Neural cell (in vitro differentiated cells): ENCODE measurements at regions not wholly inside any gene's neighbourhood (a gene's known extent, or its start where the extent isn't known, plus 50 kb on each side); places are given as distances from the start of the nearest gene placed in this dataset.
"Not testable (repeated sequence)": the region's sequence is repeated elsewhere in the genome, so short reads cannot be mapped to it uniquely, and the experiment has no call there.

Source experiments
- H2AFZ ChIP-seq: fragments of 200-600, 300-800 bp; sonication (generic), shearing (Covaris generic); 2 replicates; pipeline ENCODE4 v1.6.0; 2014; ENCODE audit warnings: low read depth, mild to moderate bottlenecking, antibody characterized with exemption, low read length, moderate library complexity
- H3F3A ChIP-seq: fragments of 200-600 bp; shearing (Covaris generic); 2 replicates; pipeline ENCODE4 v1.6.1; 2016; ENCODE audit warnings: mild to moderate bottlenecking, moderate library complexity, mixed read lengths, antibody characterized with exemption, low read length; ENCODE audit not compliant: insufficient read depth, poor library complexity, severe bottlenecking
- H3K27ac ChIP-seq: fragments of 200-600, 300-800 bp; sonication (generic), shearing (Covaris generic); 2 replicates; pipeline ENCODE4 v1.5.1; 2014; ENCODE audit warnings: mild to moderate bottlenecking, low read length, moderate library complexity
- H3K27me3 ChIP-seq: fragments of 300-800, 200-600 bp; sonication (generic), shearing (Covaris generic); 2 replicates; pipeline ENCODE4 v1.6.0; 2014; ENCODE audit warnings: mild to moderate bottlenecking, low read depth, low read length, moderate library complexity; ENCODE audit not compliant: insufficient read depth
- H3K36me3 ChIP-seq: fragments of 300-800, 200-600 bp; sonication (generic), shearing (Covaris generic); 2 replicates; pipeline ENCODE4 v1.5.1; 2014; ENCODE audit warnings: mild to moderate bottlenecking, antibody characterized with exemption, low read length, moderate library complexity; ENCODE audit not compliant: insufficient read depth
- H3K4me2 ChIP-seq: fragments of 300-800, 200-600 bp; sonication (generic), shearing (Covaris generic); 2 replicates; pipeline ENCODE4 v1.6.0; 2014; ENCODE audit warnings: mild to moderate bottlenecking, low read length
- H3K4me3 ChIP-seq: fragments of 300-800, 200-600 bp; sonication (generic), shearing (Covaris generic); 2 replicates; pipeline ENCODE4 v1.5.1; 2014; ENCODE audit warnings: mild to moderate bottlenecking, low read length, moderate library complexity
- H3K79me2 ChIP-seq: fragments of 200-600 bp; shearing (Covaris generic); replicated peaks from 2 replicates; pipeline ENCODE4 v1.6.0; 2014; ENCODE audit warnings: mild to moderate bottlenecking, low read length, moderate library complexity; ENCODE audit not compliant: insufficient read depth
- H3K9ac ChIP-seq: fragments of 300-800, 200-600 bp; sonication (generic), shearing (Covaris generic); 2 replicates; pipeline ENCODE4 v1.6.1; 2016; ENCODE audit warnings: mild to moderate bottlenecking, low read length, mixed read lengths
- H3K9me2 ChIP-seq: fragments of 200-600 bp; shearing (Covaris generic); 2 replicates; pipeline ENCODE4 v1.6.1; 2016; ENCODE audit warnings: mild to moderate bottlenecking, low read length, mixed read lengths; ENCODE audit not compliant: insufficient read depth
- H3K9me3 ChIP-seq: fragments of 200-600, 300-800 bp; sonication (generic), shearing (Covaris generic); 2 replicates; pipeline ENCODE4 v1.6.1; 2016; ENCODE audit warnings: mild to moderate bottlenecking, mixed run types, low read length, moderate library complexity, mixed read lengths
- H4K20me1 ChIP-seq: fragments of 200-600 bp; shearing (Covaris generic); 2 replicates; pipeline ENCODE4 v1.6.1; 2016; ENCODE audit warnings: mild to moderate bottlenecking, mixed run types; ENCODE audit not compliant: insufficient read depth
- EP300 ChIP-seq: fragments of 450-650 bp; conservative IDR thresholded peaks from 2 replicates; pipeline ENCODE4 v1.6.1; 2014; ENCODE audit warnings: antibody characterized with exemption, mild to moderate bottlenecking, moderate library complexity; ENCODE audit not compliant: poor library complexity, severe bottlenecking
- EZH2 ChIP-seq: fragments of 200-600, 300-800 bp; shearing (Covaris generic), sonication (generic); IDR thresholded peaks from 2 replicates; pipeline ENCODE4 v1.6.1; 2014; ENCODE audit warnings: antibody characterized with exemption, low read length, borderline replicate concordance, mild to moderate bottlenecking; ENCODE audit not compliant: insufficient read depth, poor library complexity, severe bottlenecking
- MXI1 ChIP-seq: fragments of 450-650 bp; conservative IDR thresholded peaks from 2 replicates; pipeline ENCODE4 v1.6.1; 2014; ENCODE audit warnings: antibody characterized with exemption, mild to moderate bottlenecking; ENCODE audit not compliant: poor library complexity, severe bottlenecking
- POLR2AphosphoS5 ChIP-seq: IDR thresholded peaks from 2 replicates; pipeline ENCODE4 v1.6.1; 2012
- RAD21 ChIP-seq: fragments of 450-650 bp; conservative IDR thresholded peaks from 2 replicates; pipeline ENCODE4 v1.6.1; 2014; ENCODE audit warnings: antibody characterized with exemption, mild to moderate bottlenecking, moderate library complexity
- REST ChIP-seq: IDR thresholded peaks from 2 replicates; pipeline ENCODE4 v1.6.1; 2012; ENCODE audit warnings: borderline replicate concordance
- SMC3 ChIP-seq: fragments of 450-650 bp; conservative IDR thresholded peaks from 2 replicates; pipeline ENCODE4 v1.6.1; 2014; ENCODE audit warnings: antibody characterized with exemption, mild to moderate bottlenecking, moderate library complexity; ENCODE audit not compliant: poor library complexity
- TAF1 ChIP-seq: IDR thresholded peaks from 2 replicates; pipeline ENCODE4 v1.6.1; 2012; ENCODE audit warnings: low read depth
- TF ChIP-seq, protein P1 (sequence below): fragments of 450-650 bp; IDR thresholded peaks from 2 replicates; pipeline ENCODE4 v1.5.1; 2014; ENCODE audit warnings: antibody characterized with exemption, mild to moderate bottlenecking, moderate library complexity; ENCODE audit not compliant: poor library complexity, severe bottlenecking

GRCh38 chr11:101706541-101706940, 122.7 kb upstream of the TRPC6 start:
- no peak overlapping the region for H3K4me2 ChIP-seq
- no peak overlapping the region for H3K27ac ChIP-seq
- no peak overlapping the region for H2AFZ ChIP-seq
- H3F3A ChIP-seq: no peaks in the 10 kb centered on the region
- H3K9ac ChIP-seq: no peak overlapping the region
- H3K9me3 ChIP-seq: no peaks in the 10 kb centered on the region
- H4K20me1 ChIP-seq: no peaks in the 10 kb centered on the region
- H3K9me2 ChIP-seq: no peaks in the 10 kb centered on the region
- no peak for TF ChIP-seq EP300
- no peaks in the 10 kb centered on the region for H3K79me2 ChIP-seq
- H3K27me3 ChIP-seq: no peaks in the 10 kb centered on the region
- no peak overlapping the region for H3K4me3 ChIP-seq
- no peaks in the 10 kb centered on the region for H3K36me3 ChIP-seq

GRCh38 chr11:101705972-101706371, 122.2 kb upstream of the TRPC6 start:
- no peak overlapping the region for H3K27ac ChIP-seq
- H3K79me2 ChIP-seq: no peaks in the 10 kb centered on the region
- H2AFZ ChIP-seq: no peak overlapping the region
- H3K4me3 ChIP-seq: no peak overlapping the region
- no peaks in the 10 kb centered on the region for H3K36me3 ChIP-seq
- no peaks in the 10 kb centered on the region for H4K20me1 ChIP-seq
- no peaks in the 10 kb centered on the region for H3K9me3 ChIP-seq
- no peaks in the 10 kb centered on the region for H3K9me2 ChIP-seq
- TF ChIP-seq EP300 (no peak), RAD21 (no peak), MXI1 (no peak)
- H3K27me3 ChIP-seq: no peaks in the 10 kb centered on the region
- H3K9ac ChIP-seq: no peak overlapping the region
- no peak overlapping the region for H3K4me2 ChIP-seq
- H3F3A ChIP-seq: no peaks in the 10 kb centered on the region

- H3K27me3 ChIP-seq, H3K36me3 ChIP-seq, H3K4me2 ChIP-seq, H3F3A ChIP-seq, H3K79me2 ChIP-seq, H3K9me3 ChIP-seq, H3K4me3 ChIP-seq, H4K20me1 ChIP-seq, H3K27ac ChIP-seq, H3K9me2 ChIP-seq, H2AFZ ChIP-seq, H3K9ac ChIP-seq: not testable (repeated sequence)
Observed at GRCh38 chr11:101694869-101695268, 111.1 kb upstream of the TRPC6 start.

- no peak overlapping the region for H3K4me2 ChIP-seq
- H3F3A ChIP-seq: no peaks in the 10 kb centered on the region
- TF ChIP-seq EP300 (no peak), RAD21 (no peak), REST (no peak), SMC3 (no peak), TAF1 (no peak), MXI1 (no peak), EZH2 (no peak), POLR2AphosphoS5 (no peak)
- TF ChIP-seq, protein P1, sequence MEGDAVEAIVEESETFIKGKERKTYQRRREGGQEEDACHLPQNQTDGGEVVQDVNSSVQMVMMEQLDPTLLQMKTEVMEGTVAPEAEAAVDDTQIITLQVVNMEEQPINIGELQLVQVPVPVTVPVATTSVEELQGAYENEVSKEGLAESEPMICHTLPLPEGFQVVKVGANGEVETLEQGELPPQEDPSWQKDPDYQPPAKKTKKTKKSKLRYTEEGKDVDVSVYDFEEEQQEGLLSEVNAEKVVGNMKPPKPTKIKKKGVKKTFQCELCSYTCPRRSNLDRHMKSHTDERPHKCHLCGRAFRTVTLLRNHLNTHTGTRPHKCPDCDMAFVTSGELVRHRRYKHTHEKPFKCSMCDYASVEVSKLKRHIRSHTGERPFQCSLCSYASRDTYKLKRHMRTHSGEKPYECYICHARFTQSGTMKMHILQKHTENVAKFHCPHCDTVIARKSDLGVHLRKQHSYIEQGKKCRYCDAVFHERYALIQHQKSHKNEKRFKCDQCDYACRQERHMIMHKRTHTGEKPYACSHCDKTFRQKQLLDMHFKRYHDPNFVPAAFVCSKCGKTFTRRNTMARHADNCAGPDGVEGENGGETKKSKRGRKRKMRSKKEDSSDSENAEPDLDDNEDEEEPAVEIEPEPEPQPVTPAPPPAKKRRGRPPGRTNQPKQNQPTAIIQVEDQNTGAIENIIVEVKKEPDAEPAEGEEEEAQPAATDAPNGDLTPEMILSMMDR: no peak
- H3K36me3 ChIP-seq: no peaks in the 10 kb centered on the region
- no peaks in the 10 kb centered on the region for H3K9me2 ChIP-seq
- H4K20me1 ChIP-seq: no peaks in the 10 kb centered on the region
- H3K27me3 ChIP-seq: no peaks in the 10 kb centered on the region
- H3K79me2 ChIP-seq: no peaks in the 10 kb centered on the region
- H2AFZ ChIP-seq: no peak overlapping the region
- H3K4me3 ChIP-seq: no peak overlapping the region
- H3K9me3 ChIP-seq: no peaks in the 10 kb centered on the region
- H3K9ac ChIP-seq: no peak overlapping the region
- H3K27ac ChIP-seq: no peak overlapping the region
Observed at GRCh38 chr11:101692980-101693379, 109.2 kb upstream of the TRPC6 start.
